GM12878 (cell line): ENCODE measurements at regions not wholly inside any gene's neighbourhood (a gene's known extent, or its start where the extent isn't known, plus 50 kb on each side); places are given as distances from the start of the nearest gene placed in this dataset.

Experiments
- REST ChIP-seq: IDR thresholded peaks from 2 replicates; pipeline ENCODE4 v1.6.1; 2012; ENCODE audit warnings: mild to moderate bottlenecking, low read depth, low read length
- YY1 ChIP-seq: IDR thresholded peaks from 2 replicates; pipeline ENCODE4 v1.6.1; 2011; ENCODE audit warnings: low read depth, mild to moderate bottlenecking, low read length

GRCh38 chr4:31124008-31124585 is 403.9 kb downstream of the PCDH7 start:
- TF ChIP-seq REST (no peak), YY1 (no peak)
